Heart left ventricle (tissue), 16 donors: ENCODE measurements at regions not wholly inside any gene's neighbourhood (a gene's known extent, or its start where the extent isn't known, plus 50 kb on each side); places are given as distances from the start of the nearest gene placed in this dataset.

Experiments
- ATAC-seq, 4 donors: fragments of 200-7000 bp; cut with Tn5 transposase; one replicate each; pipeline ENCODE4 v1.9.1; 2020 to 2022; ENCODE audit warnings: moderate library complexity in 4 of 4, mild to moderate bottlenecking in 3 of 4, moderate number of reproducible peaks in 1 of 4
- DNase-seq, 5 donors: peaks; one replicate each; pipeline ENCODE4 v3.0.0-alpha.2; 2020
- H3K27ac ChIP-seq, 12 donors: fragments of 200-600 bp; sonication (generic) in 4 of 12; one replicate each; pipeline versions ENCODE4 v1.5.0 to v1.8.0; 2016 to 2022; ENCODE audit warnings: mild to moderate bottlenecking in 2 of 12
- H3K27me3 ChIP-seq, 9 donors: fragments of 200-600 bp; sonication (generic) in 2 of 9; one replicate each; pipeline versions ENCODE4 v1.5.1 to v1.8.0; 2016 to 2022; ENCODE audit warnings: mild to moderate bottlenecking in 3 of 9
- H3K36me3 ChIP-seq, 9 donors: fragments of 200-600 bp; sonication (generic) in 2 of 9; one replicate each; pipeline versions ENCODE4 v1.5.0 to v1.8.0; 2018 to 2022; ENCODE audit warnings: mild to moderate bottlenecking in 2 of 9
- H3K4me1 ChIP-seq, 12 donors: fragments of 200-600 bp; sonication (generic) in 4 of 12; one replicate each; pipeline versions ENCODE4 v1.5.0 to v1.8.0; 2016 to 2022; ENCODE audit warnings: mild to moderate bottlenecking in 3 of 12
- H3K4me3 ChIP-seq, 12 donors: fragments of 200-600 bp; sonication (generic) in 4 of 12; one replicate each; pipeline versions ENCODE4 v1.5.0 to v1.8.0; 2017 to 2022; ENCODE audit warnings: mild to moderate bottlenecking in 9 of 12, moderate library complexity in 4 of 12
- H3K9me3 ChIP-seq, 12 donors: fragments of 200-600 bp; sonication (generic) in 4 of 12; one replicate each; pipeline versions ENCODE4 v1.5.0 to v1.8.0; 2016 to 2022; ENCODE audit warnings: mild to moderate bottlenecking in 1 of 12
- CTCF ChIP-seq, 12 donors: fragments of 200-600 bp; sonication (generic) in 4 of 12; IDR thresholded peaks; one replicate each; pipeline versions ENCODE4 v1.5.0 to v1.8.0; 2018 to 2022; ENCODE audit warnings: antibody characterized with exemption in 12 of 12, mild to moderate bottlenecking in 5 of 12
- POLR2A ChIP-seq, 2 donors: fragments of 450-650 bp; IDR thresholded peaks; one replicate each; pipeline ENCODE4 v1.6.1; 2017; ENCODE audit warnings: antibody characterized with exemption in 2 of 2, mild to moderate bottlenecking in 2 of 2, moderate library complexity in 2 of 2
- WGBS, 4 donors: extraction: QIAGEN DNeasy Blood & Tissue Kit in 2 of 4; methylation state at CpG; one replicate each; pipeline versions ENCODE4 v1.1.5 to v1.1.7; 2013 to 2018; 5-methylcytosine and 5-hydroxymethylcytosine counted together
- intact Hi-C, 10 donors: fragments of 100-400 bp; cut with DNase I; formaldehyde crosslinking; loops; one replicate each; pipeline versions ENCODE4 v1.11.1 to v1.14.2; 2022
- donor health status: ischemic (EF 13 %, LVEDD 7.1; RV severe dilation, severe dysfunction).
- donor health status: healthy with polysubstance abuse.
- donor health status: DM: no; HTN: yes; CAD: no.
- donor health status: DM: no; HTN: no; CAD: no.
- donor health status: ischemic (EF 25% LVEDD 6.9; RV normal size, moderate dysfunction).
- donor health status: ischemic (EF 25% LVEDD 5.7; RV mildly dilated, moderate dysfunction).
- donor health status: healthy.
- donor health status: DM: yes; HTN: yes; CAD: no.
- donor health status: ischemic (EF 35%, LVEDD 5.7; RV mildly dilated, moderate dysfunction).
- donor health status: nonischemic (EF 11% LVEDD 7.7; RV severe dilation, severe dysfunction).
- donor health status: DM: yes; HTN: yes; CAD: no.
- donor health status: PGD.
- donor health status: ischemic (EF 29% LVEDD 5.4; RV normal size, mild dysfunction).
- donor health status: nonischemic (EF 23%, LVEDD 6.1; RV moderate dilation, normal function).

- no peak for DNase-seq
- no peaks in the 10 kb centered on the region for H3K36me3 ChIP-seq
- peaks cover 0 to 11% (median 0%) of the 10 kb centered on the region in 9 donors for H3K27me3 ChIP-seq
- WGBS, 4 donors: 49 to 57% (median 52%) methylated on average over 5 to 6 of the region's 6 CpGs
- peaks cover 0 to 5% (median 0%) of the 10 kb centered on the region in 12 donors for H3K9me3 ChIP-seq
- no peaks in the 10 kb centered on the region for H3K4me1 ChIP-seq
- no peak for ATAC-seq
- H3K4me3 ChIP-seq: no peak overlapping the region
- TF ChIP-seq CTCF (IDR thresholded peaks at IDR 0.05) (no peak), POLR2A (IDR thresholded peaks at IDR 0.05) (no peak)
- intact Hi-C loops: no loop called here
- no peak overlapping the region for H3K27ac ChIP-seq
These were observed 61.3 kb upstream of the FERMT1 start for GRCh38 chr20:6184086-6184485.

GRCh38 chr20:6180531-6180930 lies 57.7 kb upstream of the FERMT1 start:
- Histone ChIP-seq H3K4me1 (no peaks in the 10 kb centered on the region), H3K27me3 (peaks cover 0 to 6% (median 0%) of the 10 kb centered on the region in 9 donors), H3K27ac (no peak overlapping the region), H3K4me3 (no peak overlapping the region), H3K9me3 (peaks cover 0 to 5% (median 0%) of the 10 kb centered on the region in 12 donors), H3K36me3 (no peaks in the 10 kb centered on the region)
- intact Hi-C loops: no loop called here
- ATAC-seq (no peak), DNase-seq (no peak)
- 80 to 85% (median 80%) methylated on average over 4 of the region's 4 CpGs for WGBS, 4 donors
- TF ChIP-seq POLR2A (IDR thresholded peaks at IDR 0.05) (no peak), CTCF (IDR thresholded peaks at IDR 0.05) (no peak)

DNA sequence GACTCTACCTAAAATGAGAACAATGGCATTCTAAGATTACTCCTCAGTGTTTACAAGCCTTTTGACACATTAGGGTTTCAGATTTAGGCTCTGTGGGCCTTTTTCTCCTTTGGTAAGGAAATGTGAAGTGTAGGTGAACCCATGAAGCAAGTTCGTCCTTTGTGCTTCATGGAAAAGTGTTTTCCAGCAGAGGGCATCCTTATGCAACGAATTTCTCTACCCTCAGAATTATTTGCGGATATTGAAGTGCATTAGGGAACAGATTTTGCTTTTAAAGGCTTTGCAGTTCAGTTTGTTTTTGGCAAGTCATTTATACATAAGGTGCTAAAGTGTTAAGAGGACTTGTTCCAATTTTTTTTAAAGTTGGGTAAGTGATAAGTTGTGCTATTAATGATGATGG lies 55.7 kb upstream of the FERMT1 start:
- Histone ChIP-seq H3K36me3 (no peaks in the 10 kb centered on the region), H3K27ac (no peak overlapping the region), H3K4me3 (no peak overlapping the region), H3K9me3 (peaks cover 0 to 5% (median 0%) of the 10 kb centered on the region in 12 donors), H3K4me1 (no peaks in the 10 kb centered on the region), H3K27me3 (no peaks in the 10 kb centered on the region)
- intact Hi-C loops: loop anchor here in 1 of 10 donors (10.0 kb wide), 1 partner anchor 646 kb away; no protein-coding TSS in a partner anchor
- ATAC-seq: no peak
- WGBS, 4 donors: 4 to 7% (median 5%) methylated on average over 3 of the region's 3 CpGs
- TF ChIP-seq POLR2A (IDR thresholded peaks at IDR 0.05) (no peak), CTCF (IDR thresholded peaks at IDR 0.05) (peak in 9 of 12 donors; percentile 28 to 59 (median 44))
- no peak for DNase-seq

DNA sequence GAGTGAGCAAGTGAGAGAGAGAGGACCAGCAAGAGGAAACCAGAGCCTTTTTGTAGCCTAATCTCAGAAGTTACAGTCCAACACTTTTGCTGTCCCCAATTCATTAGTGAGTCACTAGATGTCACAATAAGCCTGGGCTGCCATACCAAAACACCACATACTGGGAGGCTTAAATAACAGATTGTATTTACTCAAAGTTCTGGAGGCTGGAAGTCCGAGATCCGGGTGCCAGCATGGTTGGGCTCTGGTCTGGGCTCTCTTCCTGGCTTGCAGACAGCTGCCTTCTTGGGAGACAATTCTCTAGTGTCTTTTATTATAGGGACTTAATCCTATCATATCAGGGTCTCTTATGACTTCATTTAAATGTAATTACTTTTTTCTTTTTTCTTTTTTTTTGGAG lies 50.7 kb upstream of the FERMT1 start:
- Histone ChIP-seq H3K36me3 (no peaks in the 10 kb centered on the region), H3K4me1 (no peaks in the 10 kb centered on the region), H3K9me3 (peaks cover 0 to 9% (median 0%) of the 10 kb centered on the region in 12 donors), H3K4me3 (no peak overlapping the region), H3K27me3 (no peaks in the 10 kb centered on the region), H3K27ac (no peak overlapping the region)
- 51 to 89% (median 74%) methylated on average over 2 of the region's 2 CpGs for WGBS, 4 donors
- intact Hi-C loops: loop anchor here in 1 of 10 donors (10.0 kb wide), 1 partner anchor 651 kb away; no protein-coding TSS in a partner anchor
- TF ChIP-seq CTCF (IDR thresholded peaks at IDR 0.05) (no peak), POLR2A (IDR thresholded peaks at IDR 0.05) (no peak)
- ATAC-seq: no peak
- DNase-seq: no peak
